ENCODE measurements at regions not wholly inside any gene's neighbourhood (a gene's known extent, or its start where the extent isn't known, plus 50 kb on each side); places are given as distances from the start of the nearest gene placed in this dataset.

- TF ChIP-seq BHLHE40 (IDR thresholded peaks at IDR 0.05; ENCODE audit: low read depth, low read length) (no peak), CHD2 (IDR thresholded peaks at IDR 0.05; ENCODE audit: low read length, partially characterized antibody) (no peak), CBX8 (IDR thresholded peaks at IDR 0.05) (no peak), KDM1A (IDR thresholded peaks at IDR 0.05; ENCODE audit: low read depth) (no peak), RAD21 (conservative IDR thresholded peaks at IDR 0.05 in 1 of 2, IDR thresholded peaks at IDR 0.05 in 1 of 2) (no peak), MAX (IDR thresholded peaks at IDR 0.05) (no peak), CBX2 (IDR thresholded peaks at IDR 0.05; ENCODE audit: borderline replicate concordance, low read depth) (no peak), REST (IDR thresholded peaks at IDR 0.05) (no peak), EP300 (IDR thresholded peaks at IDR 0.05) (no peak), EHMT2 (IDR thresholded peaks at IDR 0.05; ENCODE audit: low read depth) (no peak), POLR2A (IDR thresholded peaks at IDR 0.05; ENCODE audit: low read length) (no peak)
- TF ChIP-seq, protein P1, sequence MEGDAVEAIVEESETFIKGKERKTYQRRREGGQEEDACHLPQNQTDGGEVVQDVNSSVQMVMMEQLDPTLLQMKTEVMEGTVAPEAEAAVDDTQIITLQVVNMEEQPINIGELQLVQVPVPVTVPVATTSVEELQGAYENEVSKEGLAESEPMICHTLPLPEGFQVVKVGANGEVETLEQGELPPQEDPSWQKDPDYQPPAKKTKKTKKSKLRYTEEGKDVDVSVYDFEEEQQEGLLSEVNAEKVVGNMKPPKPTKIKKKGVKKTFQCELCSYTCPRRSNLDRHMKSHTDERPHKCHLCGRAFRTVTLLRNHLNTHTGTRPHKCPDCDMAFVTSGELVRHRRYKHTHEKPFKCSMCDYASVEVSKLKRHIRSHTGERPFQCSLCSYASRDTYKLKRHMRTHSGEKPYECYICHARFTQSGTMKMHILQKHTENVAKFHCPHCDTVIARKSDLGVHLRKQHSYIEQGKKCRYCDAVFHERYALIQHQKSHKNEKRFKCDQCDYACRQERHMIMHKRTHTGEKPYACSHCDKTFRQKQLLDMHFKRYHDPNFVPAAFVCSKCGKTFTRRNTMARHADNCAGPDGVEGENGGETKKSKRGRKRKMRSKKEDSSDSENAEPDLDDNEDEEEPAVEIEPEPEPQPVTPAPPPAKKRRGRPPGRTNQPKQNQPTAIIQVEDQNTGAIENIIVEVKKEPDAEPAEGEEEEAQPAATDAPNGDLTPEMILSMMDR (IDR thresholded peaks at IDR 0.05): no peak
- TF ChIP-seq, protein P2, sequence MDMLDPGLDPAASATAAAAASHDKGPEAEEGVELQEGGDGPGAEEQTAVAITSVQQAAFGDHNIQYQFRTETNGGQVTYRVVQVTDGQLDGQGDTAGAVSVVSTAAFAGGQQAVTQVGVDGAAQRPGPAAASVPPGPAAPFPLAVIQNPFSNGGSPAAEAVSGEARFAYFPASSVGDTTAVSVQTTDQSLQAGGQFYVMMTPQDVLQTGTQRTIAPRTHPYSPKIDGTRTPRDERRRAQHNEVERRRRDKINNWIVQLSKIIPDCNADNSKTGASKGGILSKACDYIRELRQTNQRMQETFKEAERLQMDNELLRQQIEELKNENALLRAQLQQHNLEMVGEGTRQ (IDR thresholded peaks at IDR 0.05): no peak
Observed at GRCh38 chr3:198106265-198106664, 146.2 kb downstream of the LMLN start.
